SW480 (cell line): ENCODE measurements at regions not wholly inside any gene's neighbourhood (a gene's known extent, or its start where the extent isn't known, plus 50 kb on each side); places are given as distances from the start of the nearest gene placed in this dataset.
"Not testable (repeated sequence)": the region's sequence is repeated elsewhere in the genome, so short reads cannot be mapped to it uniquely, and the experiment has no call there.

Experiments used
- DNase-seq: peaks from one replicate; pipeline ENCODE4 v3.0.0-alpha.2; 2016; ENCODE audit warnings: low spot score

DNA sequence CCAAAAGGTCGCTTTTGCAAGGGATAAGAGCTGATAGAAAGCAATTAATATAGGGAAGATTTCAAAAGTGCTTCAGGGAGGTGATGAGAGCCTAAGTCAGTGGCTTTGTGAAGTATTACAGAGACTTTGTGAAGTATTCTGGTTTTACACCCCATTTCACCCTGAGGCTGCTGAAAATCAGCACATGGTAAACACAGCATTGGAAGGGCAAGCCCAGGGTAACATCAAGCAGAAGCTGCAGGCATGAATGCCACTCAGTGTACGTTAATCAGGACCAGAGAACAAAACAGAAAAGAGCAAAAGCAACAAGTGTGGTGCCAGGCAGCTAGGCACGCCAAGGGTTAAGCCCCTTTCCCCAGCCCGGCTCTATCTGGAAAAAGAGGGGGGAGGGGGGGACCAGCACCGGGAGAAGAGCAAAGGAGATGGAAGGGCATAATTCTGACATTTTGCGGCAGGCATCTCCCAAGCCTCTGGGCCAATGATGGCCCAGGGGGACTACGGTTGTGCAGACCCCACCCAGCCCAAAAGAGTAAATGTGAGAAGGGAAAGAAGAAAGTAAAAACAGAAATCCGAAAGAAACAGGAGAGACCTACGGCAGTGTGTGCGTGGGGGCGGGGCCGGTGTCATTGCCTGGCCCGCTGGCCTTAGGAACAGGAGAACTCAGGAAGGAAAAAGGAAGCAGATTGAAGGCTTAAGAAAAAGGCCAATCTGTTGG lies 58.9 kb downstream of the DHRS2 start:
- DNase-seq = no peak

DNA sequence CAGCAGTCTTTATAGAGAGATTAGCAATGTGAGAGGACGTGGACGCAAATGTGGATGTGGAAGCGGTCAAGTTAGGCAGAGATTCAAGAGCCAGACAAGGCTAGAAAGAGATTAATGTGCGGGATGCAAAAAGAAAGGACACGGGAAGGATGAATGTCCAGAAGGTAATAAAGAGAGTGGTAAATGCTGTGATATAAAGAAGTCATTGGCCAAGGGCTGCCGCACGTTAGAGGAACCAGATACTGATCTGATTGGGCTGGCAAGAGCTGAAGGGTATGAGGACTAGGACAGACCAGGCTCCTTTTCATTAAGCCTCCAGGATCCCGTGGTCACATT lies 59.5 kb downstream of the DHRS2 start:
- DNase-seq = no peak

DNA sequence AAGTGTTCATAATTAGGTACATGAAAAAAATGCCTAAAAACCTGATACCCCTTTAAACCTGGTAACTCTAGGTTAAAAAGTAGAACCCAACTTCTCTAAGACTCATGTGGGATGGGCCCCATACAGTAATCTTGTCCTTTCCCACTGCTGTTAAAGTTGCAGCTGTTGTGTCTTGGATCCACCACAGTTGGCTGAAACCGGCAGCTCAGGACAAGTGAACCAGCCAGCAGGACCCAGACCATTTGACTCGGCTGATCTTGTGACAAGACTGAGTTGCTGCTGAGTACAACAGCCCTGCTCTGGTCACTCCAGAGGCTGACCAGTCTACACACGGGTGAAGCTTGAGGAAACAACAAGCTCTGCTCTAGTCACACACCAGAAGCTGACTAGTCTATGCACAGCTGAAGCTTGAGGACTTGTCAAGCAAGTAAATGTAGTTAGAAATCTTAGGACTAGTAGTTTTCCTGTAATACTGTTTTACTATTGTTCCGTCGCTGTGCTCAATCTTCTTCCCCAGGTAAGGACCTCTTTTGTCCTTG lies 60.6 kb downstream of the DHRS2 start:
- no peak for DNase-seq

DNA sequence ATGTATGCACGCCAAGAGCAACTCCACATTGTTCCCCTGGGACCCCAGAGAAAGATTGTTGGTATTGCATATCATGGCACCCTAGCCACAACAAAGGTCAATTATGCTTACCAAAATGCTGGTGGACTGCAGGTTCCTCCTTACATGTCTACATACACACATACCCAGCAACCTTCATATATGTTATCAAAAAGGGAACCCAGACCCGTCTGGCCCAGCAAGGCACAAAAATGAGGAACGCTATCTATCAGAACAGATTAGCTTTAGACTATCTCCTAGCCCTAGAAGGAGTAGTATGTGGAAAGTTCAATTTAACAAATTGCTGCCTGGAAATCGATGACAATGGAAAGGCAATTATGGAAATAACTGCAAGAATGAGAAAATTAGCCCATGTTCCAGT lies 61.5 kb downstream of the DHRS2 start:
- DNase-seq = no peak

DNA sequence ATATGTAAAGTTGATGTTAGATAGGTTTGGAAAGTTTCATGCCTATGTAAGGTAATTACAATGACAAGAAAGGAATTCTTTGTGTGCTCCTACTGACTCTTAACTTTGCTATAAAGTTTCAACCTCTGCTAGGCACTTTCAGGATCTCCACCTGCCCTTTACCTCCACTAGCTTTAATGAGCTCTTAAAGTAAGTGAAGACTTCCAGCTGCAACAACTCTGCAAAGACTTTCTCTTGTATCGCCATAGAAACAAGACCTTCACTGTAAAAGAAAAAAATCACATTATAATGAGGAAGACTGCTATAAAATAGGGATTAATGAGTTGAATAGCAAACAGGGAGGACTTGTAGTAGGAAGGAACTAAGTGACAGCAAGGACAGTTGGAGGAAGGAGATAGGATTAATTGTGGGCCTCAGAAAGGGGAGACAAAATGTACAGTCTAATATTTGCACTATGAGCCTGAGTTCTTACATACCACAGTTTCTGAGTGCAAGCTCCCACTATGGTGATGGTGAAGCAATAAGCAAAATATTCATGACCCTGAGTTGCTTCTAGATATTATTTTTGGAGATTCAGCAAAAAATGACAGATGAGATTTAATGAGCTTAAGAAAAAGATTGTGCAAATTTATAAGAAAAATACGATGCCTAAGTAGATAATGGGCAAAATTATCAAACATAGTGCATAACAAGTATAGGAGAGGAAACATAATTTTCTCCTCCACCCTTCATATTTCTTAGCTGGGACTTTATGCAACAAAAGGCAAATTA lies 66.7 kb downstream of the DHRS2 start:
- no peak for DNase-seq

DNA sequence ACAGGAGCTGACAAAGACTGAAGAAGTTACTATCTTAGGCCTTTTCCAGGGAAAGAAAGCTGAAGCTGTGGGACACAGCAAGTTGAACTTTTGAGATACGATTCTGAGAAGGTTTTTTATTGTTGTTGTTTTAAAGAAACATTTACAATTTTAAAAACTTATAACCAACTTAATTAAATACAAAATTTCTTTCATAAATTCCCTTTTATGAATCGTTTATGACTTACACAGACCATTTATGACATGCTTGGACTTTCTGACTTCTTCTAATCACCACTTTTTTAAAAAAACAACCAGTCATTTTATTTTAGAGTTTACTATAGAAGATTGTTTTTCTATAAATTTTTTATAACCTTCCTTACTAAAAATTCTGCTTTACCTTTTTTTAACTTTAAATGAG lies 68.7 kb downstream of the DHRS2 start:
- no peak for DNase-seq

DNA sequence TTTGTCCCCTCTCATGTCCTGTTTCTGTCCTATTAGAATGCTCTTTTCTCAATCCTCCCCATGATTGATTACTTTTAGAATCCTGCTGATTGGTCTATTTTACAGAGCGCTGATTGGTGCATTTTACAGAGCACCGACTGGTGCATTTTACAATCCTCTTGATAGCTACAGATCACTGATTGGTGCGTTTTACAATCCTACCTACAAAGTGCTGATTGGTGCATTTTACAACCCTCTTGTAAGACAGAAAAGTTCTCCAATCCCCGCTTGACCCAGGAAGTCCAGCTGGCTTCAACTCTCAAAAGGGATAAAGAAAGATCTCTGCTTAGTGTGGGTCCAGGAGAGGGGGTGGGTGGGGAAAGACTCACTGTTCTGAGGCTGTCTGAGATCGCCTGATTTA lies 71.3 kb downstream of the DHRS2 start:
- no peak for DNase-seq

DNA sequence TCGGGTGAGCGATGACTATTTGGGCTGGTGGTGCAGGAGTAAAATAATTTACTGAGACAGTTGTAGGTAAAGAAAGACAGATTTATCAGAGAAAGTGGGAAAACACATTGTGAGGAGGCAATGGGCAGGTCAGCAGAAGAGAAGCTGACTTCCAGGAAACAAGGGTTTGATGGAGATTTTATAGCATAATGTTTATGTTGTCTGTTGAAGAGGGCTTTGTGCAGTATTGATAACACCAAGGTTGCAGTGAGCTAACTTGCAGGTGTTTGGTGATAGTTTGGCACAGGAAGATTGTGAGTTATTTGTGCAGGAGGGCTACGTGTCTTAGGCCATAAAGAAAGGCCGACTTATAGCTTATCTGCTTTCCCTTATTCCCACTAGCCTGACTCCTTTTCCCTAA lies 72.2 kb downstream of the DHRS2 start:
- no peak for DNase-seq

DNA sequence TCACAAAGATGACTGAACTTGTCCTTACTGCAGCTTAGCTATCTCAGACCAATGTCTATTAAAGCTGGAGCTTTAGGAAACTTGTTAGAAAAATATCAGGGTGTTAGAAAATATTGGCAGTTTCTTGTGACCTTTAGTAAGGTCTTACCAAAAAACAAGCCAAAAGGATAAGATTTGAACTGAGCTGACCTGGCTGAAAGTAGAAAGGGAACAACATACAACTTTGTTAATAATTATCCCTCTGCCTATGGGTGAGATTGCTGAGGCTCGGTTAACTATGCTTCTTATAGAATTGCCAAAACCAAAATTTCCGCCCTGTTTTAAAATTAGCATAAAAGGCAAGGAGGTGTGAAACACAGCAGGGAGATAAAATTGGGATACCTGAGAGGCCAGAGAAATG lies 73.8 kb downstream of the DHRS2 start:
- no peak for DNase-seq

DNA sequence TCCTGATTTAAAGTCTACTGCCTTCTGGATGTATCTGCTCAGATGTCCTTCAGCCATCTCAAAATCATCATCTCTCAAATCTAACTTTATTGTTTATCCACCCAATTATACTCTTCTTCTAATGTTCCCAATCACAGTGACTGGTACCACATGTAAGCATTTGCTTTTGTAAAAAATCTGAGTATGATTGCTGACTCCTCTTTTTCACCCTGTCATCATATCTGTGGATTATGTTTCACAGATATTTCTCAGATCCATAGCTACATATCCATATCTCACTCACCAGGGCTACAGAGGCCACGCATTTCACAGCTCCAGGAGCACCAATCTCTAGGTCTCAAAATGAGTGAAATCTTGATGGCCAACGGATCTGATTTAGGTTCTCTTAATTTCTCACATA lies 76.1 kb downstream of the DHRS2 start:
- no peak for DNase-seq

DNA sequence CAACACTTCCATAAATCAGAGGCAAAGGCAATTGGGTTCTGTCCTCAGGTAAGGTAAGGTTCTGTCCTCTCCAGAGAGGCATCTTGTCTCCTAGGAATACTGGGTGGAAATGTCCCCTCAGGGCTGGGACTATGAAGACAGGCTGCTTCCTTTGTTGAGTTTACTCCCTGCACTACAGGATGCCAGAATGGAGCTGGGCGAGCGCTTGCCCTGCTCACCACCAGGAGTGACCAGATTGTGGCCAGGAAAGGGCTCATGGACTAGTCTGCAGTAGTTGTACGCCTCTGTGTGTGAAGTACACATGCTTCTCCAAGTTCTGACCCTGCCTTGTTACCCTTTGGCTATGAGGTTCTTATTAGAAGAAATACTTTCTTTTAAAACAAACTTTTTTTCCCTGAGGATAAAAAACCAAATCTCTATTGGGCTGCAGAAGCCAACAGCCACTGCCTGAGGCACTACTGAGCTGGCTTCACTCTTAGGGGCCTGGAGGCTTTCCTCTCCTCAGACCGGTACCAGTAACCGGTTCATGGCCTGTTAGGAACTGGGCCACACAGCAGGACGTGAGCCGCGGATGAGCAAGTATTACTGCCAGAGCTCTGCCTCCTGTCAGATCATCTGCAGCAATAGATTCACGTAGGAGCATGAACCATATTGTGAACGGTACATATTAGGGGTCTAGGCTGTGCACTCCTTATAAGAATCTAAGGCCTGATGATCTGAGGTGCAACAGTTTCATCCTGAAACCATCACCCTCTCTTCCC lies 83.2 kb downstream of the DHRS2 start:
- no peak for DNase-seq

DNA sequence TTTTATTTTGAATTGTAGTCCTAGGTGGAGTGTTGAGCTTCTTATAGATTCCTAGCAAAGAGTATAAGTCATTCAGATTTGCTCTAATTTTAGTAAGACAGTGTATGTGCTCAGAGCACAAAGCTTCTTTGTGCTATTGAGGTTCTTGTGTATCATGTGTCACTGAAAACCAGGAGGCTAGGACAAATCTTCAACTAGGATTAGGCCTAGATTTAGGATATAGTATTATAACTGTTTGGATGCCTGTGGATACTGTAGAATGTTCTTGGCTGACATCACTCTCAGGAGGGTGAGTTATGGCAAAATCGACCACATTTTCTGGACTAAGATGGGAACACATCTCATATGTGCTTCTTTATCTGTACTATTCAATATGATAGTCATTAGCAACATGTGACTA lies 86.5 kb downstream of the DHRS2 start:
- no peak for DNase-seq

DNA sequence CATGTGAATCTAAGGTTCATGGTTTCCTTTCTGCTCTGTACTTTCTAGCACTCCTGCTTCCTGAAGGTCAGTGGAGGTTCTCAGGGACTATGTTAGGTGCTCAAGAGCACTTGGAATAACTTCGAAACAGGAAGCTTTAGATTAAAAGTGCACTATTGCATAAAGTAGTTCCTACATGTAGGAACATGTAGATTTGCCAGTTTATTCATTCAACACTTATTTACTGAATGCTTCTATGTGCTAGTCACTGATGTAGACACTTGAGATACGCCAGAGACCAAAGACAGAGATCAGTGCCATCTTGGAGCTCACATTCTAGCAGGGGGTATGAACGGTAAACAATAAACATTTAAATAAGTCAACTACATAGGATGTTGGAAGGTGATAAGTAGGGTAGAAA lies 87.7 kb downstream of the DHRS2 start:
- DNase-seq = no peak

DNA sequence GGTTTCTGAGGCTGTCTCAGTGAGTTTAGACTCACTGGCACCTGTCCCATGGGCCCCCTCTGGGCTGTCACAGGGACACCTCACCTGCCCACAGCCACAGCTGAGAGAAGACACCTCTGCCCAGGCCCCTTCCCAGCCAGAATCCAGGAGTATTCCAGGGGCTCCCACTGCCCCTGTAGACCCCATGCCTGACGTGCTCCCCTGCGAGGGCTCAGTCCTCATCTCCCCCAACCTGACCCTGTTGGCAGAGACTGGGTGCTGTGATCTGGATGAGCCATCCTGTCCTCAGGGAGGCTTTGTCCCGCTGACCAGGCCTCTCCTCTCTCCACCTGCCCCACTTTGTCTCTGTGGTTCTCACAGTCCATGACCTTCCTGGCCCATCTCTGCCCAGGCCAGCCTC lies 89.4 kb downstream of the DHRS2 start:
- no peak for DNase-seq

DNA sequence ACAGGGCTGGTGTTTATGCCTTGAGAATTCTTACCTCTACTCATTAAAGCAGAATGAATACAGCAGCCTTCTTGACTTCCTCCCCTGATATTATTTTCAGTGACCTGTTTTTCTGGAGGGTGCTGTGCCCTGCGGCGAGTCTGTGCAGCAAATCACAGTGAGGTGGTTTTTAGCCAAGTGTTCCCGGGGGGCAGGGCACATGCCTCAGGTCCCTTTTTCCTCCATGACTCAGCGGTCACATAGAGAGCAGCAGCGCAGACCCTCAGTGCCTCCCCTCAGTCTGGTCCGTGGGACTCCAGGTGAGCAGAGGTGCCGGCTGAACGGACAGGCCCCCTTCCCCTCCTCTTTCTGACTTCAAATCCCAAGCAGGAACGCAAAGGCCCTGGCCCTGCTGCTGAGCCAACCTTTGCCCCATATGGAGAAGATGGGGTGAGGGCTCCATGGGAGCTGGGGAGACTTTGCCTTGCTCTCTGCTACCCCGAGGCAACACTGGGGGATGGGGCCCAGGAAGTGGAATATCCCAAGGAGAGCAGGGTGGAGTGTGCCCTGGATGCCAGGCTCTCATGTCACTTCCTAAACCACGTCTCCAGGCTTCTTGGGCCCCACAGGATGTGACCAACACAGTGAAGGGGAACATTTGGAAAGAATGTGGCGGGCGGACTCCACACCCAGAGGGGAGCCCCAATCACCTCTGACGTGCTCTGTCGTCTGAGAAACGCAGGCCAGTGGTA lies 90.0 kb downstream of the DHRS2 start:
- DNase-seq = no peak

DNA sequence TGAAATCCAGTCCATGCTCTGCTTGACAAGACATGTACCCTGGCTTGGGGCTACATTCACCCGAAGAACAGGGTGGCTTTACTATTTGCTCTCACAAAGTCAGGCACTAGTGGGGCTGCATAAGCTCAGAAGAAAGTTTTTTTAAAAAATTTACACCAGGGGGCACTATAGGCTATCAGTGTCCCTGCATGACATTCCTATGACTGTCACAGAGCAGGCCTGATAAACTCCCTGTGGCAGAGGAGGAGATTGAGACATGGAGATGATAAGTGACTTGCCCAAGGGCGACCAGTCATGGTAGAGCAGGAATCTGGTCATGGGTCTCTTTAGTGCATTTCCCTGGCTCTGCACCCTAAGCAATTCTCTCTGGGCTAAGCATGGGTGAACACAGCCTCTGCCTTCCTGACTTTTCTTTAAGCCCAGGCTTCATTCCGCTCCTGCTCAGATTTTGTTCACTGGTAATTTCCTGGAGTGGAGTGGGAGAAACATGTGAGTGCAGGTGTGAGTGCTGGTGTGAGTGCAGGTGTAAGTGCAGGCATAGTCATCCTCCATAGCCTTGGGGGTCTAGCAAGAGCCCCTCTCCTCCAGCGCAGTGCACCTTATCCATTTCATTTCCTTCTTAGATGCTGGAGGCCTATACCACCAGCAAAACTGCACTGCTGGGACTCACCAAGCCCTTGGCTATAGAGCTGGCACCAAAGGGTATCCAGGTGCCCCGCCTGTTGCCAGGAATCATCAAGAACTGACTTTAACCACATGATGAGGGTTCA lies 91.6 kb downstream of the DHRS2 start:
- DNase-seq = peak; percentile 69

DNA sequence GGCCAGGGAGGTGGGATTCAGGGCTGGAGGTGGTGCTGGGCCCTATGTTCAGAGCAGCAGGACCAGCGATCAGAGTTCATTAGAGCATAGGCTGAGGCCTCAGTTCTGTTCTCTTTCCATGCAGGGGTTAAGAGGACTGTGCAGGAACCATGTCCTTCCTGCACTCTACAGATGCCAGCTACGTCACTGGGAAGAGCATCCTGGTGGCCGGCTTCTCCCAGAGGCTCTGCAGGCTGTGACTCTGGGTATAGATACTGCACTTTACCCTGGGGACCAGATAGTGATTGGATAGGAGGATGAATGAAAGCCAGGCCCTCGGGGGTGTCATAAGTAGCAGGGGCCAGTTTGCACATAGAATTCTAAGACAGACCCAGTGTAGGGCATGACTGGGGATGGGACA lies 92.6 kb downstream of the DHRS2 start:
- DNase-seq = no peak

DNA sequence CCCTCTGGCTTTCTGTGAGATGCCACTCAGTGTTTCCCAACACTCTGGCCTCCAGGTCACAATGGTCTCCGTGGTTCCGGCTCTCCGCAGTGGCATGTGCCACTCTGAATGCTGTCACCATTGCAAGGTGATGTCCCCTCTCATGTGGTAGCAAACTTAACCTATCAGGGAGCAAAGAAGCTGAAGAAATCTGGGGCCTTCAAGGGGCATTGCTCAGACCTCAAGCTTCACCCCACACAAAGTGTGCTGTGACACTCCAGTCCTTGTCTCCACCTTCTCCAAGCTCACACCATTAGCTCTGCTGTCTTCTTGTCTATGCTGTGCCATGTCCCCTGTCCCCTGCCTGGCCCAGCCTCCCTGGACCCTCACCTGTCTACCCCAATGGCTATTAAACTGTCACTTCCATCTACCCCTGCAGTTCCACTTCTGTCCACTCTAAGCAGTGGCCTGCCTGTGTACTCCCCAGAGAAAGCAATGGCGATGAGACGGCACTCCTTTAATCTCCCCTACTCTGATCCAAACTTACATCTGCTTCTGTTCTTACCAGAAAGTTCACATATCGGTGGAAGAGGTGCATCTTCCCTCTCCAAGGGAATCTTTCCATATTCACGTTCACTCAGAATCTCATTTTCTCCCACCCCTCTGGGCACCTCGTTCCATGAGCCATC lies 93.7 kb downstream of the DHRS2 start:
- peak; percentile 31 for DNase-seq

DNA sequence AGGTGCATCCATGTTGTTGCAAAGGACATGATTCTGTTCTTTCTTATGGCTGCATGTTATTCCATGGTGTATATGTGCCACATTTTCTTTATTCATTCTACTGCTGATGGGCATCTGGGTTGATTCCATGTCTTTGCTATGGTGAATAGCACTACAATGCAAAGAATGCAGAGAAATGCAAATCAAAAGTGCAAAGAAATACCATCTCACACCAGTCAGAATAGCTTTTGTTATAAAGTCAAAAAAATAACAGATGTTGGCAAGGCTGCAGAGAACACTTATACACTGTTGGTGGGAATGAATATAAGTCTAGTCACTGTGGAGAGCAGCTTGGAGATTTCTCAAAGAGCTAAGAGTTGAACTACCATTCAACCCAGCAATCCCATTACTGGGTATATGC lies 99.2 kb downstream of the DHRS2 start:
- DNase-seq = no peak

DNA sequence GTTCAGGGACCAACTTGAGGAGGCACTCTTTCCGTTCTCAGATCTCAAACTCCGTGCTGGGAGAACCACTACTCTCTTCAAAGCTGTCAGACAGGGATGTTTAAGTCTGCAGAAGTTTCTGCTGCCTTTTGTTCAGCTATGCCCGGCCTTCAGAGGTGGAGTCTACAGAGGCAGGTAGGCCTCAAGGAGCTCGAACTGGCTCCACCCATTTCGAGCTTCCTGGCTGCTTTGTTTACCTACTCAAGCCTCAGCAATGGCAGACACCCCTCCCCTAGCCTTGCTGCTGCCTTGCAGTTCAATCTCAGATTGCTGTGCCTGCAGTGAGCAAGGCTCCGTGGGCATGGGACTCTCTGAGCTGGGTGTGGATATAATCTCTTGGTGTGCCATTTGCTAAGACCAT lies 108.2 kb downstream of the DHRS2 start:
- DNase-seq = not testable (repeated sequence)

DNA sequence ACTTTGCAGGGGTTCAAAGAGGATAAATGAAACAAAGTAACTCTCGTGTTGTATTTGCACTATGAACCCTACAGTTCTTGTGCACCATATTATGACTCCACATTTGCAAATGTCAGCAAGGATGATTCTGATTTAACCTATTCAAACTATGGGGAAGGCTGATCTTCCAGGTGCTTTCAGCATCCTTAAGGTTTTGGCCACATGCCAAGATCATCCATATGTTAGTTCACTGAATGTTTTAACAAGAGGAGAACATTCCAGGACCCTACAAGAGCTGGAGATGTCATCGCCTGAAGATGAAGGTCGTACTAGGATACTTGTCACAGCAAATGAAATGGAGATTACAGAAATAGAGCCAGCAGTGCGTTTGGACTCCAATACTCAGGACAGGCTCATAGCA lies 114.2 kb downstream of the DHRS2 start:
- no peak for DNase-seq
